ENCODE measurements at regions not wholly inside any gene's neighbourhood (a gene's known extent, or its start where the extent isn't known, plus 50 kb on each side); places are given as distances from the start of the nearest gene placed in this dataset.

DNA sequence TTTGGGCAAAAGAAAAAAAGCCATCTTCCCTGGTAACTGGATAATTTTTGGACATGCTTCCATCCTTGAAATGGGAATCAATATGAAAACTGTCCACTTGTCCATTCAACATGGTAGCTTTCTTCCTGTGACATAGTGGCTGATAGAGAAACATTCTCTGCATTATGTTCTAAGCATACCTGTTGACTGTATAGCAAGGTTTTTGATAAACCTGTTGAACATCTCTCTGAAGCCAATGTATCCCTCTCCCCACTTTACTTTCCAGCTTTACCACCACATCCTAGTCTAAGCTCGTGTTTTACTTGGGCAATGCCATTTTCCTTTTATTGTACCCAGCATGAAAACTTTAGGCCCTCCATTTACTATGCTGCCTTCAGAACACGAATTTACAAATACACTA, 630.1 kb downstream of the TOX3 start:
- H3K4me1 Mint-ChIP-seq (ENCODE audit: low read depth): peaks cover 5% of the 10 kb centered on the region
- H3K9me3 Mint-ChIP-seq (ENCODE audit: low read depth): no peaks in the 10 kb centered on the region
- H3K27ac Mint-ChIP-seq: no peak overlapping the region
- no peak for DNase-seq (ENCODE audit: low spot score, unreplicated experiment)
- no peaks in the 10 kb centered on the region for H3K36me3 Mint-ChIP-seq (ENCODE audit: insufficient read depth)
- H3K27me3 Mint-ChIP-seq: peaks cover 81% of the 10 kb centered on the region
- TF ChIP-seq, protein P1, sequence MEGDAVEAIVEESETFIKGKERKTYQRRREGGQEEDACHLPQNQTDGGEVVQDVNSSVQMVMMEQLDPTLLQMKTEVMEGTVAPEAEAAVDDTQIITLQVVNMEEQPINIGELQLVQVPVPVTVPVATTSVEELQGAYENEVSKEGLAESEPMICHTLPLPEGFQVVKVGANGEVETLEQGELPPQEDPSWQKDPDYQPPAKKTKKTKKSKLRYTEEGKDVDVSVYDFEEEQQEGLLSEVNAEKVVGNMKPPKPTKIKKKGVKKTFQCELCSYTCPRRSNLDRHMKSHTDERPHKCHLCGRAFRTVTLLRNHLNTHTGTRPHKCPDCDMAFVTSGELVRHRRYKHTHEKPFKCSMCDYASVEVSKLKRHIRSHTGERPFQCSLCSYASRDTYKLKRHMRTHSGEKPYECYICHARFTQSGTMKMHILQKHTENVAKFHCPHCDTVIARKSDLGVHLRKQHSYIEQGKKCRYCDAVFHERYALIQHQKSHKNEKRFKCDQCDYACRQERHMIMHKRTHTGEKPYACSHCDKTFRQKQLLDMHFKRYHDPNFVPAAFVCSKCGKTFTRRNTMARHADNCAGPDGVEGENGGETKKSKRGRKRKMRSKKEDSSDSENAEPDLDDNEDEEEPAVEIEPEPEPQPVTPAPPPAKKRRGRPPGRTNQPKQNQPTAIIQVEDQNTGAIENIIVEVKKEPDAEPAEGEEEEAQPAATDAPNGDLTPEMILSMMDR (IDR thresholded peaks at IDR 0.05; ENCODE audit: unreplicated experiment): no peak
- H3K4me3 Mint-ChIP-seq (ENCODE audit: low read depth): no peak overlapping the region

DNA sequence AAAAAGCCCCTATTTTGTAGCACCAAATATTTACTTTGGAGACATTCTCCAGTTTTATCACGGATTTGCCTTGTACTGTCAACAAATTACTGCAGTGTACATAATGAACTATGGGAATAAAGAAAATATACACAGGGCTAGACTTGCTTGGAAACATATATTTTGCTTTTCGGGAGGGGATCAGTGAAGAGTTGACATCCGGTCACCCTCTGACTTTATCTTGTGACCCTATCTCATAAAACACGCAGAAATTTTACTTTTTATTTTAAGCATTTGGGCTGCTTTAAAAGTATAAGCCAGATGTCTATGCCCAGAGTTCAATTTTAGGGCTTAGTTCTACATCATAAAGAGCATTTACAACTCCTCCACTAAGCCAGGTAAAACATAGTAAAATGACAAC, 630.7 kb downstream of the TOX3 start:
- Mint-ChIP-seq H3K36me3 (ENCODE audit: insufficient read depth) (no peaks in the 10 kb centered on the region), H3K27me3 (peaks cover 78% of the 10 kb centered on the region), H3K4me3 (ENCODE audit: low read depth) (no peak overlapping the region)

DNA sequence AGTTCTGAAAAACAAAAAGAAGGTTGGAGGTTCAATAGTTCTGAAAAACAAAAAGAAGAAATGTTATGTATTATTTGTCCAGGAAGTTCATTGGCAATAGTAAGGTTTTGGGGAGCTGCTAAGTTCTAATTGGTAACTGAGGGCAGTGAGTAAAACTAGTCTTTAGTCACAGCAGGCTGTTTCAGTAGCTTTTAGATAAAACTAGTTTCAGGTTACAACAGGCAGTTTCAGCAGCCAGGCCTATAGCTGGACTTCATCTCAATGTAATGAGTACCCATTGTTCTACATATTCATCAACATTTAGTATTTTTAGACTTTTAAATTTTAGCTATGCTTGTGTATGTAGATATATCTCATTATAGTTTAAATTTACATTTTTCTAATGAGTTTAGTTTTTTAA, 639.3 kb downstream of the TOX3 start:
- Mint-ChIP-seq H3K4me1 (ENCODE audit: low read depth) (peaks cover 7% of the 10 kb centered on the region), H3K9me3 (ENCODE audit: low read depth) (no peaks in the 10 kb centered on the region), H3K27ac (no peak overlapping the region), H3K4me3 (ENCODE audit: low read depth) (no peak overlapping the region), H3K27me3 (peaks cover 43% of the 10 kb centered on the region), H3K36me3 (ENCODE audit: insufficient read depth) (no peaks in the 10 kb centered on the region)
- TF ChIP-seq, protein P1 (IDR thresholded peaks at IDR 0.05; ENCODE audit: unreplicated experiment): no peak
- no peak for DNase-seq (ENCODE audit: low spot score, unreplicated experiment)

More for the DNA sequence above, 630.7 kb downstream of the TOX3 start:
- Mint-ChIP-seq H3K27ac (no peak overlapping the region), H3K4me1 (ENCODE audit: low read depth) (peaks cover 5% of the 10 kb centered on the region), H3K9me3 (ENCODE audit: low read depth) (no peaks in the 10 kb centered on the region)
- TF ChIP-seq, protein P1 (IDR thresholded peaks at IDR 0.05; ENCODE audit: unreplicated experiment): no peak
- no peak for DNase-seq (ENCODE audit: low spot score, unreplicated experiment)

DNA sequence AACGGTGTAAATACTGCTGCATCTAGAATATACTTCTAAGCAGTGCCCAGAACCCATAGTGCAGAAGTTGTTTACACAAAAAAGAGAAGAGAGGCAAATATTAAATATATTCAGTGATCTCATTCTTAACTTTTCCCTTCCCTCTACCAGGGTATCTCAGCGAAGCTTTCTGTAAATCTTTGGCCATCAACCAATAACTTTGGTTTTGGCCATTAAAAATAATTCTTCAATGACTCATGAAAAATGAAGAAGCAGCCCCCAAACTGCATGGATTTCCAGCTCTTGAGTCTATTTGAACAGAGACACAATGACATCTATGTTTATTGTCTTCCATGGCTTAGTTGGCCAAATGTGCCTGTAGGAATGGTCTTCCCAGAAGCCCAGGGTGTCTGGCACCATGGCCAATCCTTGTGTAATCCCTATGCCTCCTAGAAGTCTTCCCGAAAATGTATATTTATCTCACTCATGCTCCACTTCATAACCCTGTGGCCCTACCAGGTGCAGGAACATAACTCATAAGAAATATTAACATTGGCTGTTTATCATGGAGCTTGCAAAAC, 646.6 kb downstream of the TOX3 start:
- DNase-seq (ENCODE audit: low spot score, unreplicated experiment): no peak
- Mint-ChIP-seq H3K4me1 (ENCODE audit: low read depth) (peaks cover 6% of the 10 kb centered on the region), H3K27ac (no peak overlapping the region), H3K27me3 (peaks cover 44% of the 10 kb centered on the region), H3K36me3 (ENCODE audit: insufficient read depth) (no peaks in the 10 kb centered on the region), H3K9me3 (ENCODE audit: low read depth) (no peaks in the 10 kb centered on the region), H3K4me3 (ENCODE audit: low read depth) (no peak overlapping the region)
- TF ChIP-seq, protein P1 (IDR thresholded peaks at IDR 0.05; ENCODE audit: unreplicated experiment): no peak

DNA sequence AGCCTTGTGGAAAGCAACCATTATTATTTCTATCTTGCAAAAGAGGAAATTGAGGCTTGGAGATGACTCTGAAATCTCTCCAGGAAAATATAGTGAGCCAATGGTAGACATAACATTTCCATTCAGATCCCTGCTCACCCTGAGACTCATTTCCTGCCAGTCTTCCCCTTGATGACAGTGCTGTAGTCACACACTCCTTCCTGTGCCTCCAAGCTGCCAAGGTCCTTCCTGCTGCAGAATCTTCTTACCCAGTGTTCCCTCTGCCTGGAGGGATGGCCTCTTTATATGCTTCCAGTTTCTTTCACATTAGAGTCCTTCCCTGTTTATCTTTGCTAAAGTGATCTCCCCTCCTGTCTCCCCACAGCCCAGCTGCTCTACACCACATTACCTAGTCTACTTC, 648.1 kb downstream of the TOX3 start:
- TF ChIP-seq, protein P1 (IDR thresholded peaks at IDR 0.05; ENCODE audit: unreplicated experiment): no peak

More for the DNA sequence above, 648.1 kb downstream of the TOX3 start:
- Mint-ChIP-seq H3K4me3 (ENCODE audit: low read depth) (no peak overlapping the region), H3K9me3 (ENCODE audit: low read depth) (peaks cover 4% of the 10 kb centered on the region), H3K27me3 (peaks cover 41% of the 10 kb centered on the region), H3K36me3 (ENCODE audit: insufficient read depth) (no peaks in the 10 kb centered on the region), H3K4me1 (ENCODE audit: low read depth) (no peaks in the 10 kb centered on the region), H3K27ac (no peak overlapping the region)
- no peak for DNase-seq (ENCODE audit: low spot score, unreplicated experiment)
